HG03103 (cell line): ENCODE measurements at regions not wholly inside any gene's neighbourhood (a gene's known extent, or its start where the extent isn't known, plus 50 kb on each side); places are given as distances from the start of the nearest gene placed in this dataset.
"Not testable (repeated sequence)": the region's sequence is repeated elsewhere in the genome, so short reads cannot be mapped to it uniquely, and the experiment has no call there.

Source experiments
- ATAC-seq: cut with Tn5 transposase; IDR thresholded peaks from one replicate; pipeline ENCODE4 v1.9.1; 2021; ENCODE audit warnings: low read depth; ENCODE audit not compliant: unreplicated experiment

GRCh38 chr2:221943076-221943810 lies 355.6 kb downstream of the PAX3 start:
- no peak for ATAC-seq

GRCh38 chr2:221931251-221931991 lies 359.3 kb upstream of the EPHA4 start:
- no peak for ATAC-seq

GRCh38 chr2:221929259-221929658 lies 357.2 kb upstream of the EPHA4 start:
- ATAC-seq, result no peak

- ATAC-seq, result no peak
These were observed 354.2 kb upstream of the EPHA4 start for GRCh38 chr2:221926327-221926726.

- ATAC-seq, result no peak
These were observed 352.5 kb upstream of the EPHA4 start for GRCh38 chr2:221924576-221924975.

- no peak for ATAC-seq
These were observed 343.8 kb upstream of the EPHA4 start for GRCh38 chr2:221915926-221916325.

GRCh38 chr2:221914334-221914880 lies 342.3 kb upstream of the EPHA4 start:
- no peak for ATAC-seq

GRCh38 chr2:221911890-221912289 lies 339.8 kb upstream of the EPHA4 start:
- no peak for ATAC-seq

- no peak for ATAC-seq
These were observed 339.2 kb upstream of the EPHA4 start for GRCh38 chr2:221911321-221911720.

GRCh38 chr2:221908518-221908917 lies 336.4 kb upstream of the EPHA4 start:
- ATAC-seq, result no peak

- ATAC-seq, result no peak
These were observed 325.6 kb upstream of the EPHA4 start for GRCh38 chr2:221897718-221898117.

GRCh38 chr2:221896505-221897151 lies 324.5 kb upstream of the EPHA4 start:
- ATAC-seq, result no peak

- no peak for ATAC-seq
These were observed 323.4 kb upstream of the EPHA4 start for GRCh38 chr2:221895366-221896121.

- no peak for ATAC-seq
These were observed 321.4 kb upstream of the EPHA4 start for GRCh38 chr2:221893501-221893900.

- not testable (repeated sequence) for ATAC-seq
These were observed 319.9 kb upstream of the EPHA4 start for GRCh38 chr2:221892006-221892405.

- no peak for ATAC-seq
These were observed 311.9 kb upstream of the EPHA4 start for GRCh38 chr2:221883976-221884375.

- no peak for ATAC-seq
These were observed 303.9 kb upstream of the EPHA4 start for GRCh38 chr2:221876016-221876415.

GRCh38 chr2:221874444-221874843 lies 302.3 kb upstream of the EPHA4 start:
- ATAC-seq, result no peak

GRCh38 chr2:221857719-221858118 lies 285.6 kb upstream of the EPHA4 start:
- no peak for ATAC-seq

- no peak for ATAC-seq
These were observed 281.2 kb upstream of the EPHA4 start for GRCh38 chr2:221853297-221853696.
